ENCODE measurements at regions not wholly inside any gene's neighbourhood (a gene's known extent, or its start where the extent isn't known, plus 50 kb on each side); places are given as distances from the start of the nearest gene placed in this dataset.

- no peaks in the 10 kb centered on the region for H3K79me2 ChIP-seq (ENCODE audit: insufficient read depth, low read length)
- no peak overlapping the region for H3K27ac ChIP-seq (ENCODE audit: extremely low read length, insufficient read depth, low read length)
- no peak overlapping the region for H3K4me3 ChIP-seq (replicated peaks in 1 of 3; ENCODE audit: insufficient read depth in 1 of 3, low read depth in 2 of 3, low read length in 3 of 3)
- no peak overlapping the region for H2AFZ ChIP-seq (ENCODE audit: low read length)
- FAIRE-seq (no peak), ATAC-seq (no peak), DNase-seq (ENCODE audit: low spot score) (no peak)
- 69% methylated on average over 3 of the region's 5 CpGs for WGBS (ENCODE audit: low lambda C conversion rate)
- H3K4me2 ChIP-seq (ENCODE audit: low read depth, low read length) = no peak overlapping the region
- H3K9me3 ChIP-seq (ENCODE audit: low read length) = no peaks in the 10 kb centered on the region
- ChIA-PET POLR2A (no interaction called here), CTCF (ENCODE audit: low intra/inter-chr PET ratio, low total read pairs) (no interaction called here)
- no peaks in the 10 kb centered on the region for H3K36me3 ChIP-seq (replicated peaks in 1 of 2; ENCODE audit: control insufficient read depth in 1 of 2, insufficient read depth in 2 of 2, low read length in 2 of 2)
- H3K27me3 ChIP-seq (ENCODE audit: control insufficient read depth in 1 of 2, insufficient read depth in 2 of 2, low read length in 2 of 2) = peaks cover 1 to 23% of the 10 kb centered on the region in 2 experiments; a peak in 3 of 5 replicates
- no TSS peak for BruUV-seq (replicated peaks)
- no peak for TF ChIP-seq ETV5 (CRISPR knock-in tag; IDR thresholded peaks at IDR 0.05; ENCODE audit: borderline replicate concordance)
- no peak for TF ChIP-seq KAT7 (CRISPR knock-in tag; IDR thresholded peaks at IDR 0.05; ENCODE audit: borderline replicate concordance)
- no peak for TF ChIP-seq ZNF263 (CRISPR knock-in tag; IDR thresholded peaks at IDR 0.05)
- TF ChIP-seq ZNF772 (CRISPR knock-in tag; IDR thresholded peaks at IDR 0.05) = no peak
- TF ChIP-seq PPARG (CRISPR knock-in tag; conservative IDR thresholded peaks at IDR 0.05) = no peak
- TF ChIP-seq ZNF83 (CRISPR knock-in tag; IDR thresholded peaks at IDR 0.05; ENCODE audit: borderline replicate concordance) = no peak
- no peak for TF ChIP-seq ZNF788 (CRISPR knock-in tag; IDR thresholded peaks at IDR 0.05; ENCODE audit: borderline replicate concordance)
- no peak for TF ChIP-seq NR2F6 (IDR thresholded peaks at IDR 0.05)
- no peak for TF ChIP-seq NR2F6 (CRISPR knock-in tag; IDR thresholded peaks at IDR 0.05)
- no peak for TF ChIP-seq ZBTB14 (CRISPR knock-in tag; IDR thresholded peaks at IDR 0.05)
- no peak for TF ChIP-seq ZBTB7A (CRISPR knock-in tag; IDR thresholded peaks at IDR 0.05)
- no peak for TF ChIP-seq FUBP1 (CRISPR knock-in tag; IDR thresholded peaks at IDR 0.05; ENCODE audit: borderline replicate concordance)
- in situ Hi-C loops (cut with HindIII; ENCODE audit: extremely low pct_ligation_motif_present, low pct_unique_long_range_greater_than_20kb) = loop anchor here (25.0 kb wide), 1 partner anchor 132 kb away; no protein-coding TSS in a partner anchor
- intact Hi-C loops (cut with micrococcal nuclease; ENCODE audit: unreplicated experiment) = no loop called here
- no peaks in the 10 kb centered on the region for H3K4me1 ChIP-seq (ENCODE audit: insufficient read depth, low read length)
- no peak overlapping the region for H3K9ac ChIP-seq (ENCODE audit: insufficient read depth, low read depth, low read length)
- no peaks in the 10 kb centered on the region; the same call in 1 of the 2 replicates for H4K20me1 ChIP-seq (ENCODE audit: insufficient read depth, low read length)
These were observed 99.8 kb downstream of the VPREB1 start for GRCh38 chr22:22344430-22344829.

Data from HepG2 (cell line).